GM19351 (cell line): ENCODE measurements at regions not wholly inside any gene's neighbourhood (a gene's known extent, or its start where the extent isn't known, plus 50 kb on each side); places are given as distances from the start of the nearest gene placed in this dataset.

Experiments used
- ATAC-seq: cut with Tn5 transposase; IDR thresholded peaks from one replicate; pipeline ENCODE4 v1.9.1; 2021; ENCODE audit warnings: mild to moderate bottlenecking, moderate library complexity; ENCODE audit not compliant: unreplicated experiment

DNA sequence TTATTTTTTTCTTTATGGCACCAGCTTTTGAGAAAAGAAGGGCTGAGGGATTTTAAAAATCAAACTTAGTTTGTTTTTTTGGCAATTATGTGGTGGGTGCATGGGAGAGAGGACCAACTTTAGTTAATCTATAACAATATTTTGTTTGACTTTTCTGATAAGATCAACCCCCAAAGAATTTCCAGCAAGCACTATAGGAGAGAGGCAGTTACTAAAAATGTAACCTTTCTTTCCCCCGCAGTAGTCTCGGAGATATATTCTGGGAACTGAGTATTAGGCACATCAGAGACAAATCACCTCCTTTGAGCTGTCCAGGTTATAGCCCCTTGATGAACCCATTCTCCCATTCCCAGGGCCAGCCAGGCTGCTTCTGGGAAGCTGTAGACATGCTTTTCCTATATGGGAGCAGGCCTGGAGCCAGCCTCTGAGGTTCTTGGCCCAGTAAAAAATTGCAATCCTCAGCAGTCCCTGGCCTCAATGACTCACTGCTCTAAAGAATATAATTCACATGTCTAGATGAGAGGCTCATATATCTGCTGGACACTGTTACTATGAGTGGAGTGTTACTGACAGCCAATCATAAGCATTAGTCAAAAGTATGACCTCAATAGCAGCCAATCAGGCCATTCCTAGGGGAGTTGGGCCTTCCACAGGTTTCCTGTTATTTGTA, 138.3 kb upstream of the AGBL1 start:
- ATAC-seq = peak; percentile 51

GRCh38 chr15:85942632-85943031, 137.0 kb upstream of the AGBL1 start:
- ATAC-seq = no peak

DNA sequence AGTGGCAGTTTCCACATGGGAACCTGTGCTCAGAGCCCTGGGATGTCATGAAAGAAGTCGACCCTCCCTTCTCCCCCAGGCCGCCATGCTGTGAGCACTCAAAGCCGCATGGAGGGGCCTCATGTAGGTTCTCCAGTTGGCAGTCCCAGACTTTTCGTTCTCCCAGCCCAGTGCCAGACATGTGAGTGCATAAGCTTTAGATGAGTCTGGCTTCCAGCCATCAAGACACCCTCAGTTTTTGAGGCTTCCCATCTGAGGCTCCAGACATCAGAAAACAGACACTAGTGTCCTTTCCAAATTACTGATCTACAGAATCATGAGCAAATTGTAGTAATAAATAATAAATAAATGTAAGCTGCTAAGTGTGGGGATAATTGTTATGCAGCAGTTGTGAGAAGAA, 136.5 kb upstream of the AGBL1 start:
- no peak for ATAC-seq

DNA sequence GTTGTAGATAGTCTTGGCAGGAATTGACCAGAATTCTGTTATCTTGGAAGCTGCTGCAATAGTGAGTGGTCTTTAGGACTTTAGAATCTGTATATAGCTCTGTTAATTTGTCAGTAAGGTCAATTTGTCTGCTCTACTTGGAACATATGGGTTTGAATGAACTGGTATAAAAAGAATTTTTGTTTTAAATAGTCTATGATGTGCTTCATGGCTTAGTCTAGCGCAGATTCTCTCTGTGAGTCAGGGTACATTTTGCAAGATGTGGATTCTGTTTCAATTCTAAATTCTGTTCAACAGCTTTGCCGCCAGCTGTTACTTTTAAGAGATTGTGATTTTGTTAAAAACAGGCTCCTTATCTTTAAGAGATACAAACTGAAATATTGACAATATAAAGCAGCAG, 135.9 kb upstream of the AGBL1 start:
- no peak for ATAC-seq

DNA sequence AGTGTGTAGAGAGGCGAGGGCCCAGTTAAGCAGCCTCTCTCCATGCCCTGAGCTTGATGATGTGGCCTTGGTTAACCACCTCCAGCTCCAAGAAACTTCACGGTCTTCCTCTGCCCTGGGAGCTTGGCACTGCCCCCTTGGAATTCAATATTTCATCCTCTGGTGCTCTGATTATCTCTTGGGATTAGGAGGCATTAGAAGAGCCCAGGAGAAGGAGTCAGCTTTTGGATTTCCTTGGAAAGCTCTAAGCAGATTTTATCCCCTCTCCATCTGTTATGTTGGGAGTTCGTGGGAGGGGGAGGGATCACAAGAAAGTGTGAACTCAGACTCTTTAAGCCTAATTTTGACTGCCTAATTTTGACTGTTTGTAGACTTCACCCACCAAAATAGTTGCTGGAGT, 132.7 kb upstream of the AGBL1 start:
- no peak for ATAC-seq

DNA sequence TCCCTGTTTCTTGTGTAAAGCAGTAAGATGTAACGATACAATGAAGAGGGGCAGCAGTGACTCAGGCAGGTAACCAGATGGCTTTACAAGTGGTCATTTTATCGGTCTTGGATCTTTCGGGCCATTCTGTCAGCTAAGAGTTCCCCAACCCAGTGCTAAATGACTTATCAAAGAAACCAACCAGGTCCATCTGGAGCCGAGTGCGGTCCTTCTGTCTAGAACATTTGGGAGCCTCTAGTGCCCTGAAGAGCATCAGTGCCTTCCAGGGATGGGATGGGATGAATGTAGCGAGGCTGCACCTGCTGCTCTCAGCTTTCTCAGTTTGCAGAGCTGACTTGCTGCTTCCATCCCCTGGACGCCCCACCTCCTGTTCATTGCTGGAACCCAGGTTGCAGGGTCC, 131.7 kb upstream of the AGBL1 start:
- no peak for ATAC-seq

GRCh38 chr15:85950101-85950500, 129.6 kb upstream of the AGBL1 start:
- ATAC-seq = peak; percentile 84

- no peak for ATAC-seq
Observed at GRCh38 chr15:85954586-85954985, 125.1 kb upstream of the AGBL1 start.

- peak; percentile 94 for ATAC-seq
Observed at GRCh38 chr15:85955501-85956391, 123.9 kb upstream of the AGBL1 start.

GRCh38 chr15:85956532-85957275, 123.0 kb upstream of the AGBL1 start:
- no peak for ATAC-seq

DNA sequence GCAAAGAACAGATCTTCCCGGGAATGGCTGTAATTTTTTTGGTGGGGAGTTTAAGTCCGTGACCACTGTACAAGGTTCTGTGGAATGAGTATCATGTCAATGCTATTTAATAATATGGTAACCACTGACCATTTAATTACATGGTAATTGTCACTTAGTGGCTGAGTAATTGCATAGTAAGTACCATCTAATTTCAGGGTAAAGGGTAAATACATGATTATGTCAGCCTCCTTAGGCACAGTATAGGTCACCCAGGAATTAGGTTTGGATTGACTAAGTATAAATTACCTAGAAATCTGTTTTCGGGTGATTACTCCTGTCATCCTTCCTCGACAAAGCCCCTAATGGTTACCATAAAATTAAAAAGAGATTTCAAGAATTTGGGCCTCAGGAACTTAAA, 120.1 kb upstream of the AGBL1 start:
- no peak for ATAC-seq

- ATAC-seq = no peak
Observed at GRCh38 chr15:85960381-85960780, 119.3 kb upstream of the AGBL1 start.

DNA sequence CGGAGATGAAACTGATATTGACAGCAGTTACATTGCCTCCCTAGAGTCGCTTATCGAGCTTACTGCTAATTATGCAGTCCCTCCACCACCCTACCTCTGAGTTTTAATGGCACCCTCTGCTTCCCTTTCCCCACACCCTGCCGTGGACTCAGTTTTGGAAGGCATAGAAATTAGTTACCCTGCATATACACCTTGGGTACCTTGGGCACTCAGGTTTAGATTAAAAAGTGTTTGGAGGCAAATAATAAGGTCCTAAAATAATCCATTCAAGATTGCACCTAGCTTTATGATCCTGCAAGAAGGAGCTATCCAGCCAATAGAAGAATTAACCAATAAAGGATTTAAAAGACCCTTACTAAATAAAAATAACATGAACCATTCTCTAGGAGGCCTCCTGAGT, 117.8 kb upstream of the AGBL1 start:
- ATAC-seq = no peak

DNA sequence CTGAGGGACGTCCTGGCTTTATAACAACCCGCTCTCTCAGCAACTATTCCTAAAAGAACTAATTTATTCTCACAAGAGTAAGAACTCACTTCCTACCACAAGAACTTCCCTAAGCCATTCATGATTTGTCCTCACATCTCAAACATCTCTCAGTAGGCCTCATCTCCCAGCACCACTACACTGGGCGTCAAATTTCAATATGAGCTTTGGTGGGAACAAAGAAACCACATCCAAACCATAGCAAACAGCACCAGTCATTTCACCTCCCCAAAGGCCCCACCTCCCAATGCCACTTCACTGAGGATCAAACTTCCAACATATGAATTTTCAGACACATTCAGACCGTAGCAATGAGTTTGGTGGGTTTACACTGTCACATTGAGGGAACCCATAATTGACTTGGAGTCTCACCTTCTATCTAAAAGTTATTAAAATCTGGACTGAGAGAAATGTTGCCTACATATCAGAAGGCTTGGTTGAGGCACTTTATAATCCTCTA, 116.4 kb upstream of the AGBL1 start:
- ATAC-seq = no peak

DNA sequence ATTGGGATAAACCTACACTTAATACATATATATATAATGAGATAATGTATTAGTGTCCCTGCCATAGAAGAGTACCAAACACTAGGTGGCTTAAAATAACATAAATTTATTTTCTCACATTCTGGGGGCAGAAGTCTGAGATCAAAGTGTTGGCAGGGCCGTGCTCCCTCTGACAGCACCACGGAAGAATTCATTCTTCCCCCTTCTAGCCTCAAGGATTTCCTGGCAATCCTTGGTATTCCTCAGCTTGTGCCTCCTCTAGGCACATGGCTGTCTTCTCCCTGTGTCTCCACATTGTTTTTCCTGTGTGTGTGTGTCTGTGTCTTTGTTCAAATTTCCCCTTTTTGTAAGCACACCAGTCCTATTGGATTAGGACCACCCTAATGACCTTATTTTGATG, 115.2 kb upstream of the AGBL1 start:
- ATAC-seq = no peak

DNA sequence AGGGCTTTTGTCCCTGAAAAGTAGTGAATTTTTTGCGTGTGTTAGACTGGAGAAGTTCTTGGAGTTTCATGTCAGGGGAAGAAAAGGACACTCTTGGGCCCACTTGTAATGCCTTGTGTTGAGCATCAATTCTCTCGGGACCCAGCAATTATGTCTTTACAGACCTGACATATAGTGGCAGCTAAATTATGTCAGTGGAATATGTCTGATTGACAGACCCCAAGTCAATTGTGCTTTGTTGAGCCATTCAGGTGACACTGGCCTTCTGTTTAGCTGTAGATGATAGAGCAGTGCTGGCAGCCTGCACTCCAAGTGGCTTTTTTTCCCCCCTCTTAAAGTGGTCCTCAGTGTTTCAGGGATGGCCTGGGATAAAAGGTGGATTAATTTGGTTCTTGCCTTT, 112.1 kb upstream of the AGBL1 start:
- ATAC-seq = no peak

- no peak for ATAC-seq
Observed at GRCh38 chr15:85972805-85973540, 106.7 kb upstream of the AGBL1 start.

- ATAC-seq = no peak
Observed at GRCh38 chr15:85973584-85974347, 105.9 kb upstream of the AGBL1 start.

DNA sequence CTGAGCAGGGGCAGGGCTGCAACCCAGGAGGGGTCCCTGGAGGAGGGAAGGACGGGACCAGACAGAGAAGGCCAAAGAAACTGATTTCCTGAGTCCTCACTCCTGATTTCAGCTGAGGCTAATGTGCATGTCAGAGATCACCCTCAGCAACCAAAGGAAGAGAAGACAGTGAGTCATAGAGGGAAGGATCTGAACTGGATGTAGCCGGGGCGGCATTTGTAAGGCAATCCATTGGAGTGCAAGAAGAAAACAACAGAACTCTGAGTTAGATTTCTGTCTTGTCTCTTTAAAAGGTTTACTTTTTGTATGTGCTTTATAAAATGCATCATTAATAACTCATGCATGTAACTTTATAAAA, 105.3 kb upstream of the AGBL1 start:
- no peak for ATAC-seq

DNA sequence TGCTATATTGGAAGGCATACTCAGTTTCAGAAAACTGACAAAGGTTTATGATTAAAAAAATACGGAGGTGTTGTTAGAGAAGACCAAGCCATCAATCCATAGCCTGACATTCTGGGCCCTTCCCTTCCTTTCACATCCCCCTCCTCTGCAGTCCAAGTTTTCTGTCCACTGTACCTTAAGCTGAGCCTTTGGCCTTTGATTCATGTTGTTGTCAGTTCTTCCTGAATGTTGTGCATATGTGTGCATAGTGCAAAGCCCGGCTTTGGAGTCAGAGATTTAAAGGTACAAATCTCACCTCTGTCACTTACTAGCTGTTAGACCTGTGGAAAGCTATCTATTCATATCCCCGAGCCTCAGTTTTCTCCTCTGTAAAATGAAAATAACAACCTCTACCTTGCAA, 104.9 kb upstream of the AGBL1 start:
- no peak for ATAC-seq
